ENCODE measurements at regions not wholly inside any gene's neighbourhood (a gene's known extent, or its start where the extent isn't known, plus 50 kb on each side); places are given as distances from the start of the nearest gene placed in this dataset.

- DNase-seq = peak; percentile 74
Measured at GRCh38 chr1:67561704-67562113, 123.3 kb upstream of the GADD45A start.

DNA sequence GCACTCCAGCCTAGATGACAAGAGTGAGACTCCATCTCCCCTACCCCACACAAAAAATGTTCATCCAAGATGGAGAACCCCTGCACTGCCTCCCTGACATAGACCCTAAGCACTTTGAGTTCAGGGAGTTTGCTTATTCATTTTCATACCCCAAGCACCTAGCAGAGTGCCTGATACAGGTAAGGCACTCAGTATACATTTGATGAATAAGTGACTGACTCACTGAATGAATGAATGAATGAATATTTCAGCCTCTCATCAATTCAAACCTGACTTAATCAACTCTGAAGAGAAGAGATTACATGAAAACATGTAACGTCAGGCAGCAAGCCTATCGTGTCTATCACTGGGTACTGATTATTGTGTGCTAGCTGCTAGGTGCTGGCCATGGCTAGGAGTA, 121.3 kb upstream of the GADD45A start:
- no peak for DNase-seq

GRCh38 chr1:67564193-67564592, 120.8 kb upstream of the GADD45A start:
- no peak for DNase-seq

DNA sequence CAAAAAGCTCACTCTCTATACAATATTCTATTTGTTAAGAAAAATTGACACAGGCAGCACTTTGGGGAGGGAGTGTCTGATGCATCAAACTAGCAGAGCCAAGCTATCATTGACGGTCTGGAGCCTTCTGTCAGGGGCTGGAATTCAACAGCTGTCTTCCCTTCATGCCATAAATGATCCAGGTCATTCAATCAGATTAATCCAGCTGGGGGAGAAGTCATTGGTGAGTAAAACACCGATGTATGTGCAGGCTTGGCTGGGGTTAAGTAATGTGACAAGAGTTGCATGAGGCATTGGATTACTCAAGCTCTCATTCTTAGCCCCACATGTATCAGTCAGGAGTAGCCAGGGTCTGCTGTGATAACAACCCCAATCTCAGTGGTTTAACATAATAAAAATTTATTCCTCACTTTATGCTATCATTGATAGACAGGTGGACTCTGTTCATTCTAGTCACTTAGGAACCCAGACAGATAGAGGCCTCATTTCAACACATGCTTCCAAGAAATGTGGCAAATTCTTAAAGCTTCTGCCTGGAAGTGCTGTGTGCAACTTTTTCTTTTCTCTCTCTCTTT, 118.1 kb upstream of the GADD45A start:
- no peak for DNase-seq

- DNase-seq = peak; percentile 99
Measured at GRCh38 chr1:67570486-67571143, 114.4 kb upstream of the GADD45A start.

DNA sequence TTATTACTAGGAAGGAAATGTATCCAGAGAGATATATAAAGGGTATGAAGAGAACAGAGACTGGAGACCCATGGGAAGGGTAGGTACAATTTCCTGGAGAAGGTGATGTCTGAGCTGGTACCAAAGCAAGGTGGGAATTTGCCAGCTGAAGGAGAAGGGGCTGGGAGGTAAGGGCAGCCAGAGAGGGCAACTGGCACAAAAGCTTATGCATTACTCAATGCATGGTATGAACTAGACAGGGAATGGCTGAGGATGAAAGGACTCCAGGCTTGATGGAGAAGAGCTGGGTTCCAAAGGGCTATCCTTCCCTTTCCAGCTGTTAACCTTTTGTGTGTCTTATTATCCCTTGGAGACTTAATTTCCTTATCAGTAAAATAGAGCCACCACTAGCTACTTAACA, 113.6 kb upstream of the GADD45A start:
- no peak for DNase-seq

GRCh38 chr1:67571901-67572593, 113.0 kb upstream of the GADD45A start:
- DNase-seq = peak; percentile 55

DNA sequence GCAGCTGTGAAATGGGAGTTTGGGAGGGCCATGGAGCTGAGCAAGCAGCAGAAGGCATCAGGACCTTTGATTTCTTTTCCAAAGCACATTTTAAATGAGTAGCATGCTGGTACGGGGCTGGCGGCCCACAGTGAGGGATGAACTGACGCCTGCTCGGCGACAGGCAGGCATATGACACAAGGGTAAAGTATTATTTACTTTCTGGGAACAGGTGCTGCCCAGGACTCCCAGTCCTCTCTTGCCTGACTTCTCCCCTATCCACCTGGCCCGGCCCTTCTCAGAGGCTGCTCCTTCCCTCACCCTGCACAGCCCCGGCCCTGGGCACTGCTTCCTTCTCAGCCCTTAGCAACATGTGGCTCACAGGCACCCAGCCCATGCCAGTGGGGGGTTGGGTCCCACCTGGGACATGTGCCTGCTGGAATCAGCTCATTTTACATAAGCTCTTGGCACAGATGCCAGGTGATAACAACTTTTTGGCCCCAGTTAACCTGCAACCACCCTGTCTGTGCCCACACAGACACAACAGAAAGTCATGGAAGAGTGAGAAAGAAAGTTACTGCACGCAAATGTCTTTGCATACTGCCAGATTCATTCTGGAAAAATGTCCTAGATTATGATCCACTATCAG, 112.3 kb upstream of the GADD45A start:
- no peak for DNase-seq

- DNase-seq = no peak
Measured at GRCh38 chr1:67573311-67573872, 111.6 kb upstream of the GADD45A start.

- DNase-seq = no peak
Measured at GRCh38 chr1:67574221-67574620, 110.8 kb upstream of the GADD45A start.

DNA sequence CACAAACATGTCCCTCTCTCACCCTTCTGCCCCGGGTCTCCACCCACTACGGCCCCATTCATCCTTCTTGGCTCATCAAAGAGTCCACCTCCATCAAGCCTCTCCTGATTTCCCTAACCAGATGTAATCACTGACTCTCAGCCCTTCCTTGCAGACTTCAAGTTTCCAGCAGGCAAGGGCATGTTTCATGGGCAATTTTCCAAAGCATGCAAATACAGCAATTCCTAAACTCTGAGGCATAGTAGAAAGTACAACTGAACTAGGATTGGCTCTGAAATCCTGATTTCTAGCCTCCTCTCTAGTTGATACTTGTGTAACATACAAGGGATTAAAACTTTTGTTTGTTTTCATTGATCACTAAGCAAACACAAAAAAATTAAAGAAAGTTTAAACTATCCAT, 109.1 kb upstream of the GADD45A start:
- peak; percentile 81 for DNase-seq

GRCh38 chr1:67576474-67576873, 108.5 kb upstream of the GADD45A start:
- no peak for DNase-seq

- DNase-seq = no peak
Measured at GRCh38 chr1:67577646-67578045, 107.4 kb upstream of the GADD45A start.

GRCh38 chr1:67578397-67579020, 106.5 kb upstream of the GADD45A start:
- no peak for DNase-seq

- DNase-seq = no peak
Measured at GRCh38 chr1:67579623-67580394, 105.2 kb upstream of the GADD45A start.

GRCh38 chr1:67580691-67581403, 104.2 kb upstream of the GADD45A start:
- peak; percentile 79 for DNase-seq

GRCh38 chr1:67582625-67583461, 102.2 kb upstream of the GADD45A start:
- no peak for DNase-seq

- DNase-seq = no peak
Measured at GRCh38 chr1:67583462-67583950, 101.5 kb upstream of the GADD45A start.

DNA sequence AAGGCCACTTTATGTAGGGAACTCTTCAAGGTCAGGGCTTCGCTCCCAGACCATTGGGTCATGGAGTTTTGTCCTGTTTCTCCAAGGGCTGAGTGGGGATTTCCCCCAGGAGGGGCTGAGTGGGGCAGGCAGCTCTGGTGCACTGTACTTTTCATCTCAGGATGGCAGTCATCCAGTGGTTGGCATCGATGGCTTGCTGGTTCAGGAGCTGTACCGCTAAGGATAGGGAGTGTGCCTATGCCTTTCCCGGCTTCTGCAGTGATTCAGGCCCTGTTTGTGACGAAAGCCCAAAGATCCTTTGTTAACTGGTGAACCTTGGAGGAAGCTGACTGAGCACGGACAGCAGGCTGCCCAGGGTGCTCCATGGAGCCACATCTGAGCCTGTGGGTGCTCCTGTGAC, 100.1 kb upstream of the GADD45A start:
- DNase-seq = no peak

GRCh38 chr1:67586596-67586995, 98.4 kb upstream of the GADD45A start:
- DNase-seq = peak; percentile 50
